OCI-LY1 (cell line): ENCODE measurements at regions not wholly inside any gene's neighbourhood (a gene's known extent, or its start where the extent isn't known, plus 50 kb on each side); places are given as distances from the start of the nearest gene placed in this dataset.

Source experiments
- EZH2 ChIP-seq: fragments of 200-600 bp; sonication (generic), shearing (Covaris generic); IDR thresholded peaks from 2 replicates; pipeline ENCODE4 v1.8.0; 2017; ENCODE audit warnings: borderline replicate concordance, mixed run types, mild to moderate bottlenecking, antibody characterized with exemption, low read length, moderate library complexity, mixed read lengths
- TF ChIP-seq, protein P1 (sequence below): fragments of 200-600 bp; sonication (generic), shearing (Covaris generic); IDR thresholded peaks from 2 replicates; pipeline ENCODE4 v1.5.1; 2017; ENCODE audit warnings: mild to moderate bottlenecking, antibody characterized with exemption, low read length, moderate library complexity, mixed read lengths

DNA sequence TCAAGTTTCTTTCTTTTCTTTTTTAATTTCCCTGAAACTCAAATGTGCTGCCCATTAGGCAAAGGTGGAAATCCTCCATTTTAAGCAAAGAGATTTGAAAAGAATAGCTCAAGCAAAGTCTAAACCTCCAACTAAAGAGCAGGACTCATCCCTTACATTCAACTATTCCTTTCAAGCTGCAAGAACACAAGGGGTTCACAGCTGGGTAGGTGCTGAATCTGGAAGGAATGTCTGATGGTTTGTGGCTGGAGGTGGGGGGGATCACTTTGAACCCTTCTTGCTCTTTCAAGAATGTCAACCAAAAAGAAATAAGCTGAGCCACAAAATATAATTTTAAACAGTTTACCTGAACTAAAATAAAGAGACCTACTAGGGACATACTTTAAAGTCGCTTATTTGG is 375.7 kb upstream of the CDH10 start:
- TF ChIP-seq, protein P1, sequence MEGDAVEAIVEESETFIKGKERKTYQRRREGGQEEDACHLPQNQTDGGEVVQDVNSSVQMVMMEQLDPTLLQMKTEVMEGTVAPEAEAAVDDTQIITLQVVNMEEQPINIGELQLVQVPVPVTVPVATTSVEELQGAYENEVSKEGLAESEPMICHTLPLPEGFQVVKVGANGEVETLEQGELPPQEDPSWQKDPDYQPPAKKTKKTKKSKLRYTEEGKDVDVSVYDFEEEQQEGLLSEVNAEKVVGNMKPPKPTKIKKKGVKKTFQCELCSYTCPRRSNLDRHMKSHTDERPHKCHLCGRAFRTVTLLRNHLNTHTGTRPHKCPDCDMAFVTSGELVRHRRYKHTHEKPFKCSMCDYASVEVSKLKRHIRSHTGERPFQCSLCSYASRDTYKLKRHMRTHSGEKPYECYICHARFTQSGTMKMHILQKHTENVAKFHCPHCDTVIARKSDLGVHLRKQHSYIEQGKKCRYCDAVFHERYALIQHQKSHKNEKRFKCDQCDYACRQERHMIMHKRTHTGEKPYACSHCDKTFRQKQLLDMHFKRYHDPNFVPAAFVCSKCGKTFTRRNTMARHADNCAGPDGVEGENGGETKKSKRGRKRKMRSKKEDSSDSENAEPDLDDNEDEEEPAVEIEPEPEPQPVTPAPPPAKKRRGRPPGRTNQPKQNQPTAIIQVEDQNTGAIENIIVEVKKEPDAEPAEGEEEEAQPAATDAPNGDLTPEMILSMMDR: no peak
- no peak for TF ChIP-seq EZH2
